GM18519 (cell line): ENCODE measurements at regions not wholly inside any gene's neighbourhood (a gene's known extent, or its start where the extent isn't known, plus 50 kb on each side); places are given as distances from the start of the nearest gene placed in this dataset.
"Not testable (repeated sequence)": the region's sequence is repeated elsewhere in the genome, so short reads cannot be mapped to it uniquely, and the experiment has no call there.

ENCODE experiments used
- ATAC-seq: cut with Tn5 transposase; IDR thresholded peaks from one replicate; pipeline ENCODE4 v1.9.1; 2021; ENCODE audit warnings: mild to moderate bottlenecking, moderate library complexity; ENCODE audit not compliant: unreplicated experiment, low FRiP score

GRCh38 chr13:50457415-50458393 is 385.8 kb downstream of the DLEU7 start:
- no peak for ATAC-seq

- ATAC-seq: no peak
These were observed 384.4 kb downstream of the DLEU7 start for GRCh38 chr13:50459046-50459445.

GRCh38 chr13:50459658-50460057 is 383.8 kb downstream of the DLEU7 start:
- ATAC-seq: no peak

GRCh38 chr13:50460358-50460757 is 383.1 kb downstream of the DLEU7 start:
- no peak for ATAC-seq

GRCh38 chr13:50461189-50461588 is 382.3 kb downstream of the DLEU7 start:
- no peak for ATAC-seq

- ATAC-seq: no peak
These were observed 379.8 kb downstream of the DLEU7 start for GRCh38 chr13:50463719-50464118.

- ATAC-seq: no peak
These were observed 378.9 kb downstream of the DLEU7 start for GRCh38 chr13:50464349-50465251.

- no peak for ATAC-seq
These were observed 377.0 kb downstream of the DLEU7 start for GRCh38 chr13:50466456-50466855.

GRCh38 chr13:50467156-50468110 is 376.1 kb downstream of the DLEU7 start:
- ATAC-seq: no peak

GRCh38 chr13:50468849-50469669 is 374.4 kb downstream of the DLEU7 start:
- no peak for ATAC-seq

- ATAC-seq: not testable (repeated sequence)
These were observed 370.4 kb downstream of the DLEU7 start for GRCh38 chr13:50473050-50473449.

- ATAC-seq: no peak
These were observed 369.3 kb downstream of the DLEU7 start for GRCh38 chr13:50474088-50474662.

GRCh38 chr13:50476577-50477285 is 366.8 kb downstream of the DLEU7 start:
- no peak for ATAC-seq

GRCh38 chr13:50481936-50482335 is 361.6 kb downstream of the DLEU7 start:
- no peak for ATAC-seq

GRCh38 chr13:50483416-50483815 is 360.1 kb downstream of the DLEU7 start:
- no peak for ATAC-seq

- no peak for ATAC-seq
These were observed 358.9 kb downstream of the DLEU7 start for GRCh38 chr13:50484472-50485113.

- no peak for ATAC-seq
These were observed 357.2 kb downstream of the DLEU7 start for GRCh38 chr13:50485979-50486935.
